ENCODE measurements at regions not wholly inside any gene's neighbourhood (a gene's known extent, or its start where the extent isn't known, plus 50 kb on each side); places are given as distances from the start of the nearest gene placed in this dataset.

GRCh38 chr5:167888393-167888792 lies 403.1 kb upstream of the WWC1 start:
- TF ChIP-seq CTCF (IDR thresholded peaks at IDR 0.05; ENCODE audit: low read depth, low read length) = no peak
- TF ChIP-seq POLR2A (IDR thresholded peaks at IDR 0.05; ENCODE audit: extremely low read depth, insufficient read length) = no peak

All from NB4 (cell line).